ENCODE measurements at regions not wholly inside any gene's neighbourhood (a gene's known extent, or its start where the extent isn't known, plus 50 kb on each side); places are given as distances from the start of the nearest gene placed in this dataset.

DNA sequence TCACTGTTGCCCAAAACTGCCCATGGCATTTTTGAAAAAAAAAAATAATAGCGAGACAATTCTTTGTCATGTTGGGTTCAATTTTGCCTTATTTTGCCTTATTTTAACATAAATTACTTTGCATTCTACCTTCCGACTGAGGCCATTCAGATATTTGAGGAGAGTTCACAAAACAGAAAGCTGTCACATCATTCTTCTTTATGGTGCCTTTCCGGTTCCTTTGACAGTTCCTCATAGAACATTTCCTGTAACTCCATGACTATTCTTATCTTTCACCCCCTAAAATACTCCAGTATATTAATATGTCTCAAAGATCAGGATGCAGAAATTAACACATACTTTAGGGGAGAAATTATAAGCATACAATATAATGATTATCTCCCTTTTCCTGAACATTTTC is 476.7 kb downstream of the NOVA1 start:
- no peak overlapping the region for H3K56ac ChIP-seq (ENCODE audit: insufficient read length, low read depth, low read length)
- H3K9me3 Mint-ChIP-seq = no peaks in the 10 kb centered on the region
- H3K9ac ChIP-seq (ENCODE audit: extremely low read depth, insufficient read length, low read length) = no peak overlapping the region
- no peak overlapping the region for H3K27ac ChIP-seq (ENCODE audit: insufficient read length, low read depth, low read length)
- H2AFZ ChIP-seq (ENCODE audit: low read length) = no peak overlapping the region
- no peaks in the 10 kb centered on the region; the same call in 1 of the 2 replicates for H3K27me3 ChIP-seq (ENCODE audit: insufficient read depth, low read length)
- H3K14ac ChIP-seq (ENCODE audit: insufficient read depth, low read length) = no peak overlapping the region
- no peaks in the 10 kb centered on the region for H3K23me2 ChIP-seq (ENCODE audit: insufficient read length, low read depth, low read length, poor library complexity, severe bottlenecking)
- no peak overlapping the region for H3K4me2 ChIP-seq (ENCODE audit: insufficient read depth, insufficient read length, low read length)
- H3K18ac ChIP-seq (ENCODE audit: insufficient read length, low read depth, low read length) = no peak overlapping the region
- no peak overlapping the region for H3K27ac Mint-ChIP-seq
- H3K27me3 Mint-ChIP-seq (ENCODE audit: low read depth) = no peaks in the 10 kb centered on the region
- H2AK5ac ChIP-seq (ENCODE audit: insufficient read length, low read length) = no peak overlapping the region
- no peaks in the 10 kb centered on the region for H3K79me1 ChIP-seq (ENCODE audit: insufficient read depth, low read depth, low read length, poor library complexity, severe bottlenecking)
- no peak overlapping the region for H4K5ac ChIP-seq (ENCODE audit: insufficient read length, low read depth, low read length)
- TF ChIP-seq, protein P1, sequence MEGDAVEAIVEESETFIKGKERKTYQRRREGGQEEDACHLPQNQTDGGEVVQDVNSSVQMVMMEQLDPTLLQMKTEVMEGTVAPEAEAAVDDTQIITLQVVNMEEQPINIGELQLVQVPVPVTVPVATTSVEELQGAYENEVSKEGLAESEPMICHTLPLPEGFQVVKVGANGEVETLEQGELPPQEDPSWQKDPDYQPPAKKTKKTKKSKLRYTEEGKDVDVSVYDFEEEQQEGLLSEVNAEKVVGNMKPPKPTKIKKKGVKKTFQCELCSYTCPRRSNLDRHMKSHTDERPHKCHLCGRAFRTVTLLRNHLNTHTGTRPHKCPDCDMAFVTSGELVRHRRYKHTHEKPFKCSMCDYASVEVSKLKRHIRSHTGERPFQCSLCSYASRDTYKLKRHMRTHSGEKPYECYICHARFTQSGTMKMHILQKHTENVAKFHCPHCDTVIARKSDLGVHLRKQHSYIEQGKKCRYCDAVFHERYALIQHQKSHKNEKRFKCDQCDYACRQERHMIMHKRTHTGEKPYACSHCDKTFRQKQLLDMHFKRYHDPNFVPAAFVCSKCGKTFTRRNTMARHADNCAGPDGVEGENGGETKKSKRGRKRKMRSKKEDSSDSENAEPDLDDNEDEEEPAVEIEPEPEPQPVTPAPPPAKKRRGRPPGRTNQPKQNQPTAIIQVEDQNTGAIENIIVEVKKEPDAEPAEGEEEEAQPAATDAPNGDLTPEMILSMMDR (conservative IDR thresholded peaks at IDR 0.05) = no peak
- H3K4ac ChIP-seq (ENCODE audit: low read depth, low read length) = no peak overlapping the region
- H3K36me3 Mint-ChIP-seq (ENCODE audit: insufficient read depth in 1 of 3, low read depth in 3 of 3) = no peaks in the 10 kb centered on the region
- no peak overlapping the region for H4K8ac ChIP-seq (replicated peaks; ENCODE audit: insufficient read length, low read depth, low read length)
- no peaks in the 10 kb centered on the region for H3K79me2 ChIP-seq (ENCODE audit: insufficient read depth, low read length)
- H3K9me3 ChIP-seq (ENCODE audit: control insufficient read depth, low read depth, low read length) = no peaks in the 10 kb centered on the region
- H3K4me1 ChIP-seq (ENCODE audit: insufficient read depth, low read length) = no peaks in the 10 kb centered on the region
- H2BK120ac ChIP-seq (ENCODE audit: low read depth, low read length, poor library complexity, severe bottlenecking) = no peak overlapping the region
- H3K4me3 Mint-ChIP-seq = no peak overlapping the region
- H4K91ac ChIP-seq (ENCODE audit: insufficient read length, low read depth, low read length) = no peak overlapping the region
- H3K23ac ChIP-seq (ENCODE audit: insufficient read length, low read depth, low read length) = no peak overlapping the region
- no peaks in the 10 kb centered on the region for H4K20me1 ChIP-seq (ENCODE audit: control insufficient read depth, insufficient read depth, insufficient read length)
- H2BK12ac ChIP-seq (ENCODE audit: insufficient read length, low read depth, low read length) = no peak overlapping the region
- no peak overlapping the region for H2BK20ac ChIP-seq (ENCODE audit: low read depth, low read length, poor library complexity, severe bottlenecking)
- no peak overlapping the region for H3T11ph ChIP-seq (ENCODE audit: low read length)
- H2BK15ac ChIP-seq (ENCODE audit: low read depth, low read length) = no peak overlapping the region
- WGBS (ENCODE audit: extremely low coverage, insufficient read length, low lambda C conversion rate) = no CpG with 5 or more reads among the region's 3 CpGs
- H2BK5ac ChIP-seq (ENCODE audit: insufficient read length, low read length) = no peak overlapping the region
- no peaks in the 10 kb centered on the region for H3K4me1 Mint-ChIP-seq
- no peak for DNase-seq

Data from H9 (cell line).